ENCODE measurements at regions not wholly inside any gene's neighbourhood (a gene's known extent, or its start where the extent isn't known, plus 50 kb on each side); places are given as distances from the start of the nearest gene placed in this dataset.
A peak's percentile ranks its signal among the peaks of the same experiment; 100 is the strongest.
"Not testable (repeated sequence)": the region's sequence is repeated elsewhere in the genome, so short reads cannot be mapped to it uniquely, and the experiment has no call there.

DNA sequence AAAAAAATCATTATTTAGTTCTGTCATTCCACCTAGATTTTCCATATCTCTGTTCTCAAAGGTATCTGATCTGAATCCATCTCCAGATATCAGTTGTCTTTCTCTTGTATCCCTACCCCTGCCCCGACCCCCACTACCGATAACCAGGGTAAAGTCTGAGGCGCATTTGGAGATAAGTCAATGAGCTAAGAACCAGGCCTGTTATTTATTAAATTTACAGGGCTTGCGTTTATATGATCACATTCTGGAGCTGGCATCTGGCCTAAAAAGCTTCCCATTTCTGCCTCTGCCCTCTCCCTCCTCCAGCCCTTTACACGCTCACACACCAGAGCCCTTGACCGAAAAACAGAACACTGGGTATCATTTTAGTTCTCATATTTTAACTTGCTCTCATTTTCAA, 144.7 kb downstream of the ALDH8A1 start:
- Histone ChIP-seq H3K9me3 (replicated peaks in 1 of 3) (no peaks in the 10 kb centered on the region), H3K27me3 (no peaks in the 10 kb centered on the region), H3K4me1 (replicated peaks in 1 of 2) (no peaks in the 10 kb centered on the region), H3K36me3 (replicated peaks in 1 of 2) (no peaks in the 10 kb centered on the region), H3K4me3 (no peak overlapping the region), H3K27ac (no peak overlapping the region)
- WGBS, 4 donors, result 80 to 87% (median 84%) methylated on average over 6 of the region's 6 CpGs
- peak in 1 of 7 donors; percentile 74 for DNase-seq
- intact Hi-C loops (cut with DNase I), result no loop called here
- TF ChIP-seq POLR2A (IDR thresholded peaks at IDR 0.05), result no peak
- TF ChIP-seq, protein P1, sequence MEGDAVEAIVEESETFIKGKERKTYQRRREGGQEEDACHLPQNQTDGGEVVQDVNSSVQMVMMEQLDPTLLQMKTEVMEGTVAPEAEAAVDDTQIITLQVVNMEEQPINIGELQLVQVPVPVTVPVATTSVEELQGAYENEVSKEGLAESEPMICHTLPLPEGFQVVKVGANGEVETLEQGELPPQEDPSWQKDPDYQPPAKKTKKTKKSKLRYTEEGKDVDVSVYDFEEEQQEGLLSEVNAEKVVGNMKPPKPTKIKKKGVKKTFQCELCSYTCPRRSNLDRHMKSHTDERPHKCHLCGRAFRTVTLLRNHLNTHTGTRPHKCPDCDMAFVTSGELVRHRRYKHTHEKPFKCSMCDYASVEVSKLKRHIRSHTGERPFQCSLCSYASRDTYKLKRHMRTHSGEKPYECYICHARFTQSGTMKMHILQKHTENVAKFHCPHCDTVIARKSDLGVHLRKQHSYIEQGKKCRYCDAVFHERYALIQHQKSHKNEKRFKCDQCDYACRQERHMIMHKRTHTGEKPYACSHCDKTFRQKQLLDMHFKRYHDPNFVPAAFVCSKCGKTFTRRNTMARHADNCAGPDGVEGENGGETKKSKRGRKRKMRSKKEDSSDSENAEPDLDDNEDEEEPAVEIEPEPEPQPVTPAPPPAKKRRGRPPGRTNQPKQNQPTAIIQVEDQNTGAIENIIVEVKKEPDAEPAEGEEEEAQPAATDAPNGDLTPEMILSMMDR (IDR thresholded peaks at IDR 0.05), result no peak

DNA sequence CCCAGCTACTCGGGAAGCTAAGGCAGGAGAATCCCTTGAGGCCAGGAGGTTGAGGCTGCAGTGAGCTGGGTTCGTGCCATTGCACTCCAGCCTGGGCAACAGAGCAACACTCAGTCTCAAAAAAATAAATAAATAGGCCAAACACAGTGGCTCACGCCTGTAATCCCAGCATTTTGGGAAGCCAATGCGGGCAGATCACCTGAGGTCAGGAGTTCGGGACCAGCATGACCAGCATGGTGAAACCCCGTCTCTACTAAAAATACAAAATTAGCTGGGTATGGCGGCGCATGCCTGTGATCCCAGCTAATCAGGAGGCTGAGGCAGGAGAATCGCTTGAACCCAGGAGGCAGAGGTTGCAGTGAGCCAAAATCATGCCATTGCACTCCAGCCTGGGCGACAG, 145.6 kb downstream of the ALDH8A1 start:
- 89 to 98% (median 95%) methylated on average over 10 of the region's 10 CpGs for WGBS, 4 donors
- intact Hi-C loops (cut with DNase I), result not testable (repeated sequence)

DNA sequence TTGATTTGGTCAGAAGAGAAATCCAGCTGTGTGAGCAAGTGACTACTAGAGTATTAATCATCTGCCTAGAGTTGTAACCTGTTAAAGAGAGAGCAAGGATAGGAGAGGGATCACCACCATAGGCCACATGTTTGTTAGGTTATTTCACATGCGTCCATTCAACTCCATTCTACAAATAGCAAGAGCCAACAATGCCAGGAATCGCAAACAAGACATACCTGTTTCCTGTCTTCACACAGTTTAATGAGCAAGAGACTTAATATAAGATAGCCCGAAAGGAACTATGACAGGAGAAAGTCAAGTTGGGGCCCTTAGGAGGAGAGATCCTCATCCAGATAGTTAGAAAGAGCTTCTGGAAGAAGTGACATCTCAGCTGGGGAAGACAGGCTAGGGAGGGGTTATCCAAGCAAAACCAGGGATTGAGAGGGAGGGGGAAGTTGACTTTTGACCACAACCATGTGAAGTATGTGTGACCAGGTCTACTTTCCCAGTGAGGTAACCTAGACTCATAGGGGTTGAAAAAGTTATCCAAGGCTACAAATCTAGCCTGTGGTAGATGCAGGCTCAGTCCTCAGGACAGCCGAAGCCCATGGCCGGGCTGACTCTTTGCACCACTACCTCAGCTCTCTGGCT, 147.4 kb downstream of the ALDH8A1 start:
- H3K36me3 ChIP-seq (replicated peaks in 1 of 2), result no peaks in the 10 kb centered on the region
- H3K4me1 ChIP-seq (replicated peaks in 1 of 2), result no peaks in the 10 kb centered on the region
- H3K27me3 ChIP-seq, result no peaks in the 10 kb centered on the region
- intact Hi-C loops (cut with DNase I), result no loop called here
- H3K27ac ChIP-seq, result no peak overlapping the region
- no peaks in the 10 kb centered on the region for H3K9me3 ChIP-seq (replicated peaks in 1 of 3)
- TF ChIP-seq, protein P1 (IDR thresholded peaks at IDR 0.05), result no peak
- TF ChIP-seq POLR2A (IDR thresholded peaks at IDR 0.05), result no peak
- DNase-seq, result no peak
- 75 to 77% (median 77%) methylated on average over 5 of the region's 5 CpGs for WGBS, 4 donors
- H3K4me3 ChIP-seq, result no peak overlapping the region

More for the DNA sequence above, 145.6 kb downstream of the ALDH8A1 start:
- DNase-seq; H3K27me3 ChIP-seq; H3K4me3 ChIP-seq; H3K9me3 ChIP-seq (replicated peaks in 1 of 3); H3K36me3 ChIP-seq (replicated peaks in 1 of 2); H3K27ac ChIP-seq; H3K4me1 ChIP-seq (replicated peaks in 1 of 2): not testable (repeated sequence)

DNA sequence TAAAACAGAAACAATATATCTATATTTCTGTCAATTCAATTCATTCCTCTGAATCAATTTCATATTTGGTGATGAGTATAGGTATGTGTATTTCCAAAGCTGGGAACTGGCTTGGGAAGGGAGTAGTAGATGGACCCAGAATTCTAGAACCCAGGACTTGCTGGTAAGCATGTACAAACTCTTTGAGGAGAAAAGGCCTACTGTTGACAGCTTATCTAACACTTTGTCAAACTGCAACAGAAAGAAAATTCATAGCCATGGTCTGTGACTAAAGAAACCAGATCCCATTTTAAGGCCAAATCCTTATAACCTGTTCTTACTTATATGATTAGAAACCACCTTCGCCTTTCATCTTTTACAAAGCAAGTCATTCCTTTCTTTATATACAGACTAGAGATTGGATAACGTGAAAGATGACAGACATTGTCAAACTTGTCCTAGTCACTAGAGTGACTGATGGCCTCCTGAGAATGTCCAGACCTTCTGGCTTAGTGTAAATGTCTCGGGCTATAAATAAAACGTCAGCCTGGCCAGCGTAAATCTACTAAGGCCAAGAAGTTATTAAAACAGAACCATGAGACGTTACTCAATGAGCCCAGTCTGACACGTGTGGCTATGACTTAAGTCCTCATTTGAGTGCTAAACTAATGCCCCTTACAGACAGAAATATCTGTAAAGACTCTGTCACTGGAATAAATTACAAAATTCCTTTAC, 152.3 kb downstream of the ALDH8A1 start:
- WGBS, 4 donors, result 62 to 77% (median 71%) methylated on average over 7 of the region's 7 CpGs
- no peaks in the 10 kb centered on the region for H3K27me3 ChIP-seq
- intact Hi-C loops (cut with DNase I), result no loop called here
- H3K4me3 ChIP-seq, result no peak overlapping the region
- no peaks in the 10 kb centered on the region for H3K36me3 ChIP-seq (replicated peaks in 1 of 2)
- H3K27ac ChIP-seq, result no peak overlapping the region
- TF ChIP-seq POLR2A (IDR thresholded peaks at IDR 0.05), result no peak
- TF ChIP-seq, protein P1 (IDR thresholded peaks at IDR 0.05), result no peak
- no peaks in the 10 kb centered on the region for H3K4me1 ChIP-seq (replicated peaks in 1 of 2)
- no peaks in the 10 kb centered on the region for H3K9me3 ChIP-seq (replicated peaks in 1 of 3)
- DNase-seq, result no peak

DNA sequence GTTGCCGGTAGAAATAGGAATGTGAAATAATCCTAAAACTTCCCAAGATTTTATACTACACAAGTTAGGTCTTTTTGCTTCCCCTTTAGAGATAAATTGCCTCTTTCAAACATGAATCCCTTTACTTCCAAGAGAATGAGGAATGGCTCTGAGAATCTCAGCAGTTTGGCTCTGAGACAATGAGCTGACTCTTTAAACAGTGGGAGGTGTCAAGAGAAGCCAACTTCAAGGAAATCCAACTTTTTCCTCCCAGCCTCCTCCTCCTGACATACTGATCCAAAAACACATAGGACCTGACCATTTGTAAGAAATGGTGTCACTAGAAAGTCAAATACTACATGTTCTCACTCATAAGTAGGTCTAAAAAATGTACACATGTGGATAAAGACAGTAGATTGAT, 154.2 kb downstream of the ALDH8A1 start:
- no peaks in the 10 kb centered on the region for H3K36me3 ChIP-seq (replicated peaks in 1 of 2)
- H3K27me3 ChIP-seq, result no peaks in the 10 kb centered on the region
- WGBS, 4 donors, result 39 to 49% (median 43%) methylated on average over 1 of the region's 1 CpG
- no peaks in the 10 kb centered on the region for H3K4me1 ChIP-seq (replicated peaks in 1 of 2)
- intact Hi-C loops (cut with DNase I), result no loop called here
- H3K27ac ChIP-seq, result no peak overlapping the region
- peak in 1 of 7 donors; percentile 7 for DNase-seq
- no peak overlapping the region for H3K4me3 ChIP-seq
- H3K9me3 ChIP-seq (replicated peaks in 1 of 3), result peaks cover 0 to 4% (median 0%) of the 10 kb centered on the region in 3 donors
- TF ChIP-seq POLR2A (IDR thresholded peaks at IDR 0.05), result no peak
- TF ChIP-seq, protein P1 (IDR thresholded peaks at IDR 0.05), result no peak

Data from adrenal gland (tissue), 9 donors.